Natural killer cell (primary cell): ENCODE measurements at regions not wholly inside any gene's neighbourhood (a gene's known extent, or its start where the extent isn't known, plus 50 kb on each side); places are given as distances from the start of the nearest gene placed in this dataset.

ENCODE experiments used
- ATAC-seq, 3 donors: fragments of 150-1000 bp in 2 of 3; fragments of 200-7000 bp in 1 of 3; cut with Tn5 transposase; 1 replicate in 1 of 3; 2 replicates in 2 of 3; pipeline ENCODE4 v1.10.0; 2021; ENCODE audit warnings: mild to moderate bottlenecking in 2 of 3, moderate library complexity in 2 of 3
- DNase-seq, 2 donors: peaks; one replicate each; pipeline versions ENCODE4 v3.0.0 to v3.0.0-alpha.2; 2013 to 2021; ENCODE audit warnings: mixed read lengths in 1 of 2
- H3K27ac ChIP-seq: one replicate; pipeline ENCODE4 v1.5.1; 2013; ENCODE audit warnings: mild to moderate bottlenecking, low read length
- H3K27me3 ChIP-seq: one replicate; pipeline ENCODE4 v1.6.1; 2013; ENCODE audit warnings: low read length; ENCODE audit not compliant: control insufficient read depth, insufficient read depth
- H3K36me3 ChIP-seq: one replicate; pipeline ENCODE4 v1.6.1; 2013; ENCODE audit warnings: low read length; ENCODE audit not compliant: control insufficient read depth, insufficient read depth
- H3K4me1 ChIP-seq: one replicate; pipeline ENCODE4 v1.6.1; 2013; ENCODE audit warnings: low read length; ENCODE audit not compliant: control insufficient read depth, insufficient read depth
- H3K4me3 ChIP-seq: one replicate; pipeline ENCODE4 v1.5.1; 2013; ENCODE audit warnings: low read length
- H3K9me3 ChIP-seq: one replicate; pipeline ENCODE4 v1.6.1; 2013; ENCODE audit warnings: low read length; ENCODE audit not compliant: control insufficient read depth, insufficient read depth
- H3K27ac Mint-ChIP-seq, 2 donors: one replicate each; pipeline ENCODE4 v1.8.0; 2022; ENCODE audit warnings: mild to moderate bottlenecking in 2 of 2, mixed read lengths in 2 of 2, moderate library complexity in 1 of 2
- H3K27me3 Mint-ChIP-seq, 2 donors: one replicate each; pipeline ENCODE4 v1.8.0; 2022; ENCODE audit warnings: low read depth in 2 of 2, mixed read lengths in 2 of 2
- H3K36me3 Mint-ChIP-seq: one replicate; pipeline ENCODE4 v1.8.0; 2022; ENCODE audit warnings: mixed read lengths
- H3K4me1 Mint-ChIP-seq, 2 donors: one replicate each; pipeline ENCODE4 v1.8.0; 2022; ENCODE audit warnings: mixed read lengths in 2 of 2
- H3K4me3 Mint-ChIP-seq: one replicate; pipeline ENCODE4 v1.8.0; 2022; ENCODE audit warnings: mild to moderate bottlenecking, moderate library complexity, mixed read lengths
- H3K9me3 Mint-ChIP-seq, 2 donors: one replicate each; pipeline ENCODE4 v1.8.0; 2022; ENCODE audit warnings: mixed read lengths in 2 of 2
- WGBS: methylation state at CpG from one replicate; pipeline ENCODE4 v1.1.7; 2013; ENCODE audit warnings: missing lambda C conversion rate; ENCODE audit not compliant: insufficient coverage; 5-methylcytosine and 5-hydroxymethylcytosine counted together
- intact Hi-C: fragments of 100-400 bp; cut with micrococcal nuclease; formaldehyde crosslinking; loops from one replicate; pipeline ENCODE4 v1.14.2; 2022
- TF ChIP-seq, protein P1 (sequence below): fragments of 200-600 bp; IDR thresholded peaks from one replicate; pipeline ENCODE4 v1.8.0; 2022; ENCODE audit warnings: antibody characterized with exemption

DNA sequence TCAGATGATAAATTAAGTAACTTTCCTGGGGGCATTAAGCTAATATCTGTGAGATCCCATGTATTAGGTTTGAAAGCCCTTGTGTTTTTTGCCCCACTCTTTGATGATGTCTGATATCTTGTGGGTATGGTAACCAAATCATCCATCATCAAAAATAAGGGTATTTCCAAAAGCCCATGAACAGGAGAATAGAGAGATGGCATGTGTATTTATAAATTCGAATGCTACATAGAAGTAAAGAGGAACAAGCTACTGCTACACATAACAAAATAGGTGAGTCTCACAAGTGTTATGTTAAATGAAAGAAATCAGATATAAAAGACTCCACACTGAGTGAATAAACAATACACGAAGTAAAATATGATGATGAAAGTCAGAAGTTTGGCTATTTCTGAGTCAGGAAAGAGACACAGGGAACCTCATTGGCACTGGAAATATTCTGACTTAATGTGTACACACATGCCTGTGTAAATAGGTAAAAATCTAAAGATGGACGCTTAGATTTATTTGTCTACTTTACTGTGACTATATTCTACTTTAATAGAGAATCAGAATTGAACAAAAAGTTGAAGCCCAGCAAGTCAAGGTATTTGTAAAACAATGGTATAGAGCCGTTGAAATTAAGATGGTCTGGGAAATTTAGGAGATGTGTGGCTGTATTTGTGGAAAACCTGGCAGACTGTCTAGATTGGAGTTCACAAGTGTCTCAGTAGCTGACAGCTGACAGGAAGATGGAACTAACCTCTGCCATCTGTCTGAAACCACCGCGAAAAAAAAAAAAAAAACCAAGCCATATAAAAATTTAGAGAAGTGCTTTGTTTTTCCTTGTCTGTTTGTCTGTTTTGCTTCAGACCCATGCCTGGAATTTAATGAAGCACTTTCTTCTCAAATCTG is 111.0 kb upstream of the TGFBR2 start:
- 34% methylated on average over 4 of the region's 6 CpGs for WGBS
- TF ChIP-seq, protein P1, sequence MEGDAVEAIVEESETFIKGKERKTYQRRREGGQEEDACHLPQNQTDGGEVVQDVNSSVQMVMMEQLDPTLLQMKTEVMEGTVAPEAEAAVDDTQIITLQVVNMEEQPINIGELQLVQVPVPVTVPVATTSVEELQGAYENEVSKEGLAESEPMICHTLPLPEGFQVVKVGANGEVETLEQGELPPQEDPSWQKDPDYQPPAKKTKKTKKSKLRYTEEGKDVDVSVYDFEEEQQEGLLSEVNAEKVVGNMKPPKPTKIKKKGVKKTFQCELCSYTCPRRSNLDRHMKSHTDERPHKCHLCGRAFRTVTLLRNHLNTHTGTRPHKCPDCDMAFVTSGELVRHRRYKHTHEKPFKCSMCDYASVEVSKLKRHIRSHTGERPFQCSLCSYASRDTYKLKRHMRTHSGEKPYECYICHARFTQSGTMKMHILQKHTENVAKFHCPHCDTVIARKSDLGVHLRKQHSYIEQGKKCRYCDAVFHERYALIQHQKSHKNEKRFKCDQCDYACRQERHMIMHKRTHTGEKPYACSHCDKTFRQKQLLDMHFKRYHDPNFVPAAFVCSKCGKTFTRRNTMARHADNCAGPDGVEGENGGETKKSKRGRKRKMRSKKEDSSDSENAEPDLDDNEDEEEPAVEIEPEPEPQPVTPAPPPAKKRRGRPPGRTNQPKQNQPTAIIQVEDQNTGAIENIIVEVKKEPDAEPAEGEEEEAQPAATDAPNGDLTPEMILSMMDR, result no peak
- Histone ChIP-seq H3K36me3 (no peaks in the 10 kb centered on the region), H3K4me3 (no peak overlapping the region), H3K9me3 (no peaks in the 10 kb centered on the region), H3K27me3 (no peaks in the 10 kb centered on the region), H3K4me1 (peaks cover 6% of the 10 kb centered on the region), H3K27ac (no peak overlapping the region)
- intact Hi-C loops, result no loop called here
- Mint-ChIP-seq H3K4me3 (no peak overlapping the region), H3K27me3 (peaks cover 5 to 26% of the 10 kb centered on the region in 2 donors), H3K36me3 (no peaks in the 10 kb centered on the region), H3K27ac (no peak overlapping the region), H3K4me1 (peaks cover 20% of the 10 kb centered on the region in 2 donors), H3K9me3 (no peaks in the 10 kb centered on the region)
- ATAC-seq (peak in 1 of 3 donors; percentile 54), DNase-seq (peak in 1 of 2 donors; percentile 23)

DNA sequence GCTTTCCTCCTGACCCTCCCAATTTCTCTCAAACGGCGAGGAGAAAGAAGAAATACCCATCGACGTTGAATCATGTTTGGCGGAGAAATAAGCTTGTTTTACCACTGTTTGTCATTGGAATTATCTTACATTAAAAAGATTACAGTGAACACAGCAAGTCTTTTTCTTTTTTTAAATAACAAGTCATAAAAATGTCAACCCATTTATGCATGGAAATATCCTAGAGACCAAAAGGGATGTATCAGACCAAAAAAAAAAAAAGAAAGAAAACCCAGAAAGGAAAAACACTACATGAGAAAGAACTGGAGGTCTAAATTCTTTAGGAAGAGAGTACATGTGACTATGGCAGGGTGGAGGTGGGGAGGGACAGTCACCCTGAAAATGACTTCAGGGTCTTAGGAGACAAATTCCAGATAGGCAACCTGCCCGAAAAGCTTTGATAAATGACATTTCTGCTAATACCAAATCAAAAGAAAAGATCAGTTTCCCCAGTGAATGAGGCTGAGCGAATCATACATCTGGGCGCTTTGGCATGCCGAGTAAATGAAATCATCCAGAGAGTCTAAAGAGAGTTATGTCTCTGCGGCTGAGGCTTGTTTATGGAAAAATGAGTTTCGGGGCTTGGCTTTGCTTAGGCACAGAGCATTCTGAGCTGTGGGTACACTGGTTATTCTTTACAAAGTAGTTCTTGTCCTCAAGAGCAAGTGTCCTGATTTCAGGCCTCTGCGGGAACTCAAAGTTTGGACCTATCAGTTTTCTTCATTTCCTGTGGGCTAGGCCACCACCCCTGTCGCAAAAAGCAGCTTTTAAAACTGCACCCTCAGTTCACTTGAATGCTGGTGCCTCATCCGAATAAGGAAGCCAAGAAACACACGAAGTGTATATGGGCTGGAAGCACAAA is 110.1 kb upstream of the TGFBR2 start:
- H3K36me3 ChIP-seq, result no peaks in the 10 kb centered on the region
- intact Hi-C loops, result no loop called here
- no peaks in the 10 kb centered on the region for H3K27me3 ChIP-seq
- TF ChIP-seq, protein P1, result no peak
- H3K4me3 ChIP-seq, result no peak overlapping the region
- H3K27me3 Mint-ChIP-seq, result peaks cover 12 to 26% of the 10 kb centered on the region in 2 donors
- DNase-seq (no peak), ATAC-seq (no peak)
- WGBS, result 69% methylated on average over 13 of the region's 15 CpGs
- H3K4me1 ChIP-seq, result peaks cover 6% of the 10 kb centered on the region
- no peaks in the 10 kb centered on the region for H3K36me3 Mint-ChIP-seq
- H3K27ac ChIP-seq, result no peak overlapping the region
- H3K9me3 ChIP-seq, result no peaks in the 10 kb centered on the region
- no peak overlapping the region for H3K4me3 Mint-ChIP-seq
- H3K27ac Mint-ChIP-seq, result no peak overlapping the region
- no peaks in the 10 kb centered on the region for H3K9me3 Mint-ChIP-seq
- H3K4me1 Mint-ChIP-seq, result peaks cover 20% of the 10 kb centered on the region in 2 donors

DNA sequence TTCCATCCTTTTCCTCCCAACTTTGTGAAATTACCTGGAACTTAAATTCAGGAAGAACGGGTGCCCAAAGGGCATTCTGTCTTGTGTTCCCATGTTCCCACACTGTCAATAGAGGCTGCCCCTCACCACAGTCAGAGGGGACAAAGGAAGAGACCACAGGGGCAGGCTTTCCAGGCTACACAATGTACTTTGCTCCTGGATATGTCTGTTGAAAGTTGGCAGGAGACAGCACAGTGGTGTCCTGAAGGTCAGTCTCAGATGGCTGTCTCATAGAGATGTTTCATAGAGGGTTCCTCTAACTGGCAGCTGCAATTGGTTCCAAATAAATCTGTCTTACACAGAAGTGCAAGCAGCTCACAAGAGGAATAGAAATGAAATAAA is 107.8 kb upstream of the TGFBR2 start:
- H3K4me3 ChIP-seq, result no peak overlapping the region
- Mint-ChIP-seq H3K4me1 (peaks cover 20% of the 10 kb centered on the region in 2 donors), H3K36me3 (no peaks in the 10 kb centered on the region), H3K27me3 (peaks cover 12 to 26% of the 10 kb centered on the region in 2 donors), H3K9me3 (no peaks in the 10 kb centered on the region), H3K4me3 (no peak overlapping the region), H3K27ac (no peak overlapping the region)
- peaks cover 6% of the 10 kb centered on the region for H3K4me1 ChIP-seq
- WGBS, result 94% methylated on average over 1 of the region's 1 CpG
- no peaks in the 10 kb centered on the region for H3K27me3 ChIP-seq
- intact Hi-C loops, result no loop called here
- no peaks in the 10 kb centered on the region for H3K9me3 ChIP-seq
- no peak overlapping the region for H3K27ac ChIP-seq
- TF ChIP-seq, protein P1, result no peak
- no peaks in the 10 kb centered on the region for H3K36me3 ChIP-seq
- DNase-seq, result no peak
- no peak for ATAC-seq
